Heart left ventricle (tissue), 13 donors: ENCODE measurements at regions not wholly inside any gene's neighbourhood (a gene's known extent, or its start where the extent isn't known, plus 50 kb on each side); places are given as distances from the start of the nearest gene placed in this dataset.

ENCODE experiments used
- POLR2A ChIP-seq, 2 donors: fragments of 450-650 bp; IDR thresholded peaks; one replicate each; pipeline ENCODE4 v1.6.1; 2017; ENCODE audit warnings: antibody characterized with exemption in 2 of 2, mild to moderate bottlenecking in 2 of 2, moderate library complexity in 2 of 2
- TF ChIP-seq, protein P1 (sequence below), 12 donors: fragments of 200-600 bp; sonication (generic) in 4 of 12; IDR thresholded peaks; one replicate each; pipeline versions ENCODE4 v1.5.0 to v1.8.0; 2018 to 2022; ENCODE audit warnings: antibody characterized with exemption in 12 of 12, mild to moderate bottlenecking in 5 of 12
- donor health status: ischemic (EF 13 %, LVEDD 7.1; RV severe dilation, severe dysfunction).
- donor health status: DM: no; HTN: yes; CAD: no.
- donor health status: DM: no; HTN: no; CAD: no.
- donor health status: ischemic (EF 25% LVEDD 6.9; RV normal size, moderate dysfunction).
- donor health status: ischemic (EF 25% LVEDD 5.7; RV mildly dilated, moderate dysfunction).
- donor health status: ischemic (EF 35%, LVEDD 5.7; RV mildly dilated, moderate dysfunction).
- donor health status: nonischemic (EF 11% LVEDD 7.7; RV severe dilation, severe dysfunction).
- donor health status: DM: yes; HTN: yes; CAD: no.
- donor health status: PGD.
- donor health status: ischemic (EF 29% LVEDD 5.4; RV normal size, mild dysfunction).
- donor health status: nonischemic (EF 23%, LVEDD 6.1; RV moderate dilation, normal function).

DNA sequence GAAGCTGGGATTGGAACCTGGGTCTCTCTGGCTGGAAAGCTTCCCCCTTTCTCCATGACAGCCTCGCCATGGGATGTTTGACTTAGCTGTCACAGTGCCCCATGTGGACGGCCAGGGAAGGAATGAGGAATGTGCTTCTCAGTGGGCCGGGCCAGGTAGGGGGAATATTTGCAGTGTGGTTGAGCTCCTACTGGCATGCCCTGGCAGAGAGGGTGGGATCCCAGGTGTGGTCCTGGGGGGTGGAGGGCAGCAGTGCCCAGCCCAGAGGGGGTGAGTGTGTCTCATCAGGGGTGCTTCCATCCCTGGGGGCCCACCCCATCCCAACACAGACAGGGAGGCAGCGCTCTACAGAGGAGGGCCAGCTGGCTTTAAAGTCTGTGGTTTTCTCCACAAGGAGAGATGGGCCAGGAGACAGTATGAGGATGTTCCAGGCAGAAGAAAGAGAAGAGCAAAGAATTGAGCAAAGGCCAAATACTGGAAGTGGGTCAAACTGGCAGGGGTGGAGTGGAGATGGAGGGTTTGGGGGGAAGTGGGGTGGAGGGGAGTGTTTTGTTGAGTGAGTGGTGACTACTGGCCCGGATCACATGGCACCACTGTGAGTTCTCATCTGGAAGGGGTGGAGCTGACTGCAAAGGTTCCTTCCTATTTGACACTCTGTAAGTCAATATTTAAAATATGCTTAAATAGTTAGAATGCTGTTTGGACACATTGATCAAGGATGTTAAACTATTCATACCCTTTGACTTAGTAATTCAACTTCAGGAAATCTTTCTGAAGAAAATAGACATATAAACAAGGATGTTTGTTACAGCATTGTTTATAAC lies 94.0 kb downstream of the MYCN start:
- TF ChIP-seq POLR2A (IDR thresholded peaks at IDR 0.05) = no peak
- TF ChIP-seq, protein P1, sequence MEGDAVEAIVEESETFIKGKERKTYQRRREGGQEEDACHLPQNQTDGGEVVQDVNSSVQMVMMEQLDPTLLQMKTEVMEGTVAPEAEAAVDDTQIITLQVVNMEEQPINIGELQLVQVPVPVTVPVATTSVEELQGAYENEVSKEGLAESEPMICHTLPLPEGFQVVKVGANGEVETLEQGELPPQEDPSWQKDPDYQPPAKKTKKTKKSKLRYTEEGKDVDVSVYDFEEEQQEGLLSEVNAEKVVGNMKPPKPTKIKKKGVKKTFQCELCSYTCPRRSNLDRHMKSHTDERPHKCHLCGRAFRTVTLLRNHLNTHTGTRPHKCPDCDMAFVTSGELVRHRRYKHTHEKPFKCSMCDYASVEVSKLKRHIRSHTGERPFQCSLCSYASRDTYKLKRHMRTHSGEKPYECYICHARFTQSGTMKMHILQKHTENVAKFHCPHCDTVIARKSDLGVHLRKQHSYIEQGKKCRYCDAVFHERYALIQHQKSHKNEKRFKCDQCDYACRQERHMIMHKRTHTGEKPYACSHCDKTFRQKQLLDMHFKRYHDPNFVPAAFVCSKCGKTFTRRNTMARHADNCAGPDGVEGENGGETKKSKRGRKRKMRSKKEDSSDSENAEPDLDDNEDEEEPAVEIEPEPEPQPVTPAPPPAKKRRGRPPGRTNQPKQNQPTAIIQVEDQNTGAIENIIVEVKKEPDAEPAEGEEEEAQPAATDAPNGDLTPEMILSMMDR (IDR thresholded peaks at IDR 0.05) = peak in 1 of 12 donors; percentile 15
